ENCODE measurements at regions not wholly inside any gene's neighbourhood (a gene's known extent, or its start where the extent isn't known, plus 50 kb on each side); places are given as distances from the start of the nearest gene placed in this dataset.

DNA sequence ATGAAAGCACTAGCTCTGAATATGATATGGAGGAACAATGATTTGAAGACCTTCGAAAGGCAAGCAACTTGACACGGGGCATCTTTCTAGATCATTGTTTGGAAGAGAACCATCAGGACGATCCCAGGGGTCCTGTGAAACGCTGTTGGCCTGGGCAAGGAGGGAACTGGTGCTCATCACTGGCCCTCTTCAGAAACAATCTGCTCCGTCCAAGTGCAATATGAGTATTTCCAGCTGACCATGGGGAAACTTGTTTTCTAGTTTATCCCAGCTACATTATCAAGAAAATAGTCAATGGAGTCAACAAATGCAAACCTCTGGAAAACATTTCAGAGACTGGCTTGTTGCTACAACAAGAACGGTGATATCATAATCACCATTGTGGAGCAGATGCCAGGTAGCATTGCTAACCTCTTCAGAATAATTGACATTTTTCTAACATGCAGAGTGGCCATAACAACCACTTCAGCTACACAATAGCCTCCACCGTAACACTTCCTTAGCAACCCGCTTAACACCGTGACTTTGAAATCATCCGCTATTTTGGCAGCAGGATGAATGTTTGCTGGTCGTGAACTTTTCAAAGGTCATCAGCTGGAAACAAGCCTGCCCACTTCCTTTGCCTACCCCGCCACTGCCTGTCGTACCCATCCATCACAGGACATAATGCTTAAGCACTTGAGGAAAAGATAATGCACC is 112.0 kb upstream of the PDE10A start:
- TF ChIP-seq EZH2 (IDR thresholded peaks at IDR 0.05; ENCODE audit: insufficient read depth, poor library complexity, severe bottlenecking) = no peak
- no peak for TF ChIP-seq EZH2phosphoT487 (IDR thresholded peaks at IDR 0.05; ENCODE audit: insufficient read depth, low read depth)
